ENCODE measurements at regions not wholly inside any gene's neighbourhood (a gene's known extent, or its start where the extent isn't known, plus 50 kb on each side); places are given as distances from the start of the nearest gene placed in this dataset.
"Not testable (repeated sequence)": the region's sequence is repeated elsewhere in the genome, so short reads cannot be mapped to it uniquely, and the experiment has no call there.

- in situ Hi-C loops (cut with HindIII; ENCODE audit: low sequenced_read_pairs) = no loop called here
Measured at GRCh38 chr9:81037889-81038288, 651.5 kb downstream of the TLE1 start.

GRCh38 chr9:81035601-81036000 lies 653.7 kb downstream of the TLE1 start:
- in situ Hi-C loops (cut with HindIII; ENCODE audit: low sequenced_read_pairs) = no loop called here

- in situ Hi-C loops (cut with HindIII; ENCODE audit: low sequenced_read_pairs) = no loop called here
Measured at GRCh38 chr9:81035171-81035570, 654.2 kb downstream of the TLE1 start.

- in situ Hi-C loops (cut with HindIII; ENCODE audit: low sequenced_read_pairs) = loop anchor here (5.0 kb wide), 2 partner anchors 36 to 49 kb away; no protein-coding TSS in a partner anchor
Measured at GRCh38 chr9:81032831-81033230, 656.5 kb downstream of the TLE1 start.

- in situ Hi-C loops (cut with HindIII; ENCODE audit: low sequenced_read_pairs) = loop anchor here (5.0 kb wide), 2 partner anchors 35 to 50 kb away; no protein-coding TSS in a partner anchor
Measured at GRCh38 chr9:81032030-81032572, 657.2 kb downstream of the TLE1 start.

GRCh38 chr9:81031422-81032029 lies 657.8 kb downstream of the TLE1 start:
- in situ Hi-C loops (cut with HindIII; ENCODE audit: low sequenced_read_pairs) = loop anchor here (5.0 kb wide), 2 partner anchors 34 to 51 kb away; no protein-coding TSS in a partner anchor

- in situ Hi-C loops (cut with HindIII; ENCODE audit: low sequenced_read_pairs) = loop anchor here (5.0 kb wide), 2 partner anchors 33 to 52 kb away; no protein-coding TSS in a partner anchor
Measured at GRCh38 chr9:81030027-81030426, 659.3 kb downstream of the TLE1 start.

- in situ Hi-C loops (cut with HindIII; ENCODE audit: low sequenced_read_pairs) = no loop called here
Measured at GRCh38 chr9:81028504-81028903, 660.8 kb downstream of the TLE1 start.

- in situ Hi-C loops (cut with HindIII; ENCODE audit: low sequenced_read_pairs) = no loop called here
Measured at GRCh38 chr9:81022177-81022576, 667.2 kb downstream of the TLE1 start.

- in situ Hi-C loops (cut with HindIII; ENCODE audit: low sequenced_read_pairs) = not testable (repeated sequence)
Measured at GRCh38 chr9:81014945-81015344, 674.4 kb downstream of the TLE1 start.

- in situ Hi-C loops (cut with HindIII; ENCODE audit: low sequenced_read_pairs) = not testable (repeated sequence)
Measured at GRCh38 chr9:81013191-81013590, 676.2 kb downstream of the TLE1 start.

GRCh38 chr9:81002906-81003305 lies 686.4 kb downstream of the TLE1 start:
- in situ Hi-C loops (cut with HindIII; ENCODE audit: low sequenced_read_pairs) = no loop called here

GRCh38 chr9:81002242-81002641 lies 687.1 kb downstream of the TLE1 start:
- in situ Hi-C loops (cut with HindIII; ENCODE audit: low sequenced_read_pairs) = no loop called here

GRCh38 chr9:80995759-80996158 lies 693.6 kb downstream of the TLE1 start:
- in situ Hi-C loops (cut with HindIII; ENCODE audit: low sequenced_read_pairs) = loop anchor here (5.0 kb wide), 1 partner anchor 37 kb away; no protein-coding TSS in a partner anchor

GRCh38 chr9:80994892-80995291 lies 694.5 kb downstream of the TLE1 start:
- in situ Hi-C loops (cut with HindIII; ENCODE audit: low sequenced_read_pairs) = loop anchor here (5.0 kb wide), 1 partner anchor 37 kb away; no protein-coding TSS in a partner anchor

- in situ Hi-C loops (cut with HindIII; ENCODE audit: low sequenced_read_pairs) = loop anchor here (5.0 kb wide), 1 partner anchor 58 kb away; no protein-coding TSS in a partner anchor
Measured at GRCh38 chr9:80985595-80985994, 703.8 kb downstream of the TLE1 start.

- in situ Hi-C loops (cut with HindIII; ENCODE audit: low sequenced_read_pairs) = no loop called here
Measured at GRCh38 chr9:80976403-80976802, 712.9 kb downstream of the TLE1 start.

- in situ Hi-C loops (cut with HindIII; ENCODE audit: low sequenced_read_pairs) = not testable (repeated sequence)
Measured at GRCh38 chr9:80970377-80970776, 719.0 kb downstream of the TLE1 start.

GRCh38 chr9:80968611-80969010 lies 720.7 kb downstream of the TLE1 start:
- in situ Hi-C loops (cut with HindIII; ENCODE audit: low sequenced_read_pairs) = no loop called here

GRCh38 chr9:80964914-80965313 lies 724.4 kb downstream of the TLE1 start:
- in situ Hi-C loops (cut with HindIII; ENCODE audit: low sequenced_read_pairs) = no loop called here

- in situ Hi-C loops (cut with HindIII; ENCODE audit: low sequenced_read_pairs) = no loop called here
Measured at GRCh38 chr9:80964374-80964773, 725.0 kb downstream of the TLE1 start.

GRCh38 chr9:80957801-80958200 lies 731.5 kb downstream of the TLE1 start:
- in situ Hi-C loops (cut with HindIII; ENCODE audit: low sequenced_read_pairs) = no loop called here
